IPS DF 6.9 (cell line): ENCODE measurements at regions not wholly inside any gene's neighbourhood (a gene's known extent, or its start where the extent isn't known, plus 50 kb on each side); places are given as distances from the start of the nearest gene placed in this dataset.

Experiments used
- DNase-seq: peaks from one replicate; pipeline ENCODE4 v3.0.0-alpha.2; 2013; ENCODE audit warnings: low read depth, low spot score
- H3K27ac ChIP-seq: one replicate; pipeline ENCODE4 v1.5.1; 2013; ENCODE audit warnings: low read length, control low read depth
- H3K27me3 ChIP-seq: 2 replicates; pipeline ENCODE4 v1.6.1; 2013; ENCODE audit warnings: mild to moderate bottlenecking, low read length; ENCODE audit not compliant: control insufficient read depth, insufficient read depth
- H3K36me3 ChIP-seq: 2 replicates; pipeline ENCODE4 v1.6.1; 2013; ENCODE audit warnings: low read length; ENCODE audit not compliant: control insufficient read depth, insufficient read depth
- H3K4me1 ChIP-seq: 2 replicates; pipeline ENCODE4 v1.6.1; 2013; ENCODE audit warnings: low read length; ENCODE audit not compliant: control insufficient read depth, insufficient read depth
- H3K4me3 ChIP-seq: 2 replicates; pipeline ENCODE4 v1.5.1; 2013; ENCODE audit warnings: mild to moderate bottlenecking, low read length
- H3K9me3 ChIP-seq: 2 replicates; pipeline ENCODE4 v1.6.1; 2013; ENCODE audit warnings: low read length, inconsistent platforms; ENCODE audit not compliant: control insufficient read depth, insufficient read depth
- WGBS: extraction: QIAGEN DNeasy Blood & Tissue Kit; methylation state at CpG from one replicate; pipeline ENCODE4 v1.1.7; 2013; ENCODE audit warnings: mixed read lengths, missing lambda C conversion rate; ENCODE audit not compliant: insufficient read length, insufficient coverage; 5-methylcytosine and 5-hydroxymethylcytosine counted together

GRCh38 chr9:100856238-100856637 is 172.3 kb upstream of the PLPPR1 start:
- no peak overlapping the region for H3K27ac ChIP-seq
- no peaks in the 10 kb centered on the region for H3K9me3 ChIP-seq
- H3K27me3 ChIP-seq: no peaks in the 10 kb centered on the region
- H3K36me3 ChIP-seq: no peaks in the 10 kb centered on the region
- no peak for DNase-seq
- no CpG with 5 or more reads among the region's 3 CpGs for WGBS
- no peaks in the 10 kb centered on the region for H3K4me1 ChIP-seq
- H3K4me3 ChIP-seq: no peak overlapping the region

- Histone ChIP-seq H3K4me3 (no peak overlapping the region), H3K27ac (no peak overlapping the region), H3K27me3 (no peaks in the 10 kb centered on the region), H3K36me3 (no peaks in the 10 kb centered on the region), H3K4me1 (no peaks in the 10 kb centered on the region; the same call in 1 of the 2 replicates), H3K9me3 (no peaks in the 10 kb centered on the region)
- no peak for DNase-seq
- no CpG with 5 or more reads among the region's 3 CpGs for WGBS
Observed at GRCh38 chr9:100865111-100865510, 163.4 kb upstream of the PLPPR1 start.

GRCh38 chr9:100865648-100866047 is 162.9 kb upstream of the PLPPR1 start:
- WGBS: no CpG with 5 or more reads among the region's 4 CpGs

GRCh38 chr9:100869326-100869725 is 159.2 kb upstream of the PLPPR1 start:
- H3K27me3 ChIP-seq: no peaks in the 10 kb centered on the region
- no peak for DNase-seq
- H3K9me3 ChIP-seq: no peaks in the 10 kb centered on the region
- WGBS: no CpG with 5 or more reads among the region's 3 CpGs
- no peaks in the 10 kb centered on the region for H3K36me3 ChIP-seq
- H3K4me1 ChIP-seq: no peaks in the 10 kb centered on the region; the same call in 1 of the 2 replicates
- no peak overlapping the region for H3K27ac ChIP-seq
- H3K4me3 ChIP-seq: no peak overlapping the region

More at GRCh38 chr9:100865648-100866047, 162.9 kb upstream of the PLPPR1 start:
- Histone ChIP-seq H3K27ac (no peak overlapping the region), H3K4me1 (no peaks in the 10 kb centered on the region; the same call in 1 of the 2 replicates), H3K9me3 (no peaks in the 10 kb centered on the region), H3K27me3 (no peaks in the 10 kb centered on the region), H3K4me3 (no peak overlapping the region), H3K36me3 (no peaks in the 10 kb centered on the region)
- DNase-seq: no peak

- Histone ChIP-seq H3K4me3 (no peak overlapping the region), H3K4me1 (no peaks in the 10 kb centered on the region), H3K27ac (no peak overlapping the region), H3K27me3 (no peaks in the 10 kb centered on the region), H3K9me3 (no peaks in the 10 kb centered on the region), H3K36me3 (no peaks in the 10 kb centered on the region)
- no peak for DNase-seq
- no CpG with 5 or more reads among the region's 1 CpG for WGBS
Observed at GRCh38 chr9:100879884-100880283, 148.6 kb upstream of the PLPPR1 start.

GRCh38 chr9:100880284-100880683 is 148.2 kb upstream of the PLPPR1 start:
- H3K36me3 ChIP-seq: no peaks in the 10 kb centered on the region
- no peak overlapping the region for H3K4me3 ChIP-seq
- no peaks in the 10 kb centered on the region for H3K4me1 ChIP-seq
- DNase-seq: no peak
- WGBS: no CpG with 5 or more reads among the region's 2 CpGs
- H3K27ac ChIP-seq: no peak overlapping the region
- H3K9me3 ChIP-seq: no peaks in the 10 kb centered on the region
- H3K27me3 ChIP-seq: no peaks in the 10 kb centered on the region

GRCh38 chr9:100884518-100884917 is 144.0 kb upstream of the PLPPR1 start:
- H3K36me3 ChIP-seq: no peaks in the 10 kb centered on the region
- H3K27ac ChIP-seq: no peak overlapping the region
- no peaks in the 10 kb centered on the region for H3K9me3 ChIP-seq
- no CpG with 5 or more reads among the region's 4 CpGs for WGBS
- no peak for DNase-seq
- no peaks in the 10 kb centered on the region for H3K27me3 ChIP-seq
- H3K4me3 ChIP-seq: no peak overlapping the region
- no peaks in the 10 kb centered on the region for H3K4me1 ChIP-seq

GRCh38 chr9:100890321-100890720 is 138.2 kb upstream of the PLPPR1 start:
- no peak for DNase-seq
- Histone ChIP-seq H3K27ac (no peak overlapping the region), H3K36me3 (no peaks in the 10 kb centered on the region), H3K9me3 (no peaks in the 10 kb centered on the region), H3K27me3 (no peaks in the 10 kb centered on the region), H3K4me1 (no peaks in the 10 kb centered on the region), H3K4me3 (no peak overlapping the region)
- no CpG with 5 or more reads among the region's 3 CpGs for WGBS

- no peaks in the 10 kb centered on the region for H3K9me3 ChIP-seq
- H3K4me1 ChIP-seq: peaks cover 1% of the 10 kb centered on the region; the same call in 1 of the 2 replicates
- no peak overlapping the region for H3K27ac ChIP-seq
- no peak overlapping the region for H3K4me3 ChIP-seq
- WGBS: no CpG with 5 or more reads among the region's 5 CpGs
- DNase-seq: no peak
- H3K27me3 ChIP-seq: no peaks in the 10 kb centered on the region
- H3K36me3 ChIP-seq: no peaks in the 10 kb centered on the region
Observed at GRCh38 chr9:100911273-100911672, 117.3 kb upstream of the PLPPR1 start.

- no peak overlapping the region for H3K27ac ChIP-seq
- H3K27me3 ChIP-seq: no peaks in the 10 kb centered on the region
- no CpG with 5 or more reads among the region's 1 CpG for WGBS
Observed at GRCh38 chr9:100913257-100913656, 115.3 kb upstream of the PLPPR1 start.

GRCh38 chr9:100914266-100914665 is 114.3 kb upstream of the PLPPR1 start:
- H3K36me3 ChIP-seq: no peaks in the 10 kb centered on the region
- H3K27ac ChIP-seq: no peak overlapping the region
- peaks cover 1% of the 10 kb centered on the region; the same call in 1 of the 2 replicates for H3K4me1 ChIP-seq
- no CpG with 5 or more reads among the region's 3 CpGs for WGBS
- H3K27me3 ChIP-seq: no peaks in the 10 kb centered on the region
- DNase-seq: no peak
- no peak overlapping the region for H3K4me3 ChIP-seq
- H3K9me3 ChIP-seq: no peaks in the 10 kb centered on the region

More at GRCh38 chr9:100913257-100913656, 115.3 kb upstream of the PLPPR1 start:
- no peak for DNase-seq
- H3K9me3 ChIP-seq: no peaks in the 10 kb centered on the region
- H3K4me3 ChIP-seq: no peak overlapping the region
- H3K36me3 ChIP-seq: no peaks in the 10 kb centered on the region
- H3K4me1 ChIP-seq: peaks cover 1% of the 10 kb centered on the region; the same call in 1 of the 2 replicates
